WTC11 (cell line): ENCODE measurements at regions not wholly inside any gene's neighbourhood (a gene's known extent, or its start where the extent isn't known, plus 50 kb on each side); places are given as distances from the start of the nearest gene placed in this dataset.

Source experiments
- ATAC-seq: fragments of 200-7000 bp; cut with Tn5 transposase; 2 replicates; pipeline ENCODE4 v1.10.0; 2021; ENCODE audit warnings: mild to moderate bottlenecking, moderate library complexity
- CTCF ChIA-PET: fragments of 300-600 bp; sonication (Branson Sonifier 250); formaldehyde crosslinking; loops from one replicate; lab custom pipeline; 2021; ENCODE audit warnings: antibody characterized with exemption; lab: Charles Lee
- POLR2A ChIA-PET: fragments of 350-600 bp; sonication (Branson Sonifier 250); formaldehyde crosslinking; loops from one replicate; lab custom pipeline; 2021; ENCODE audit warnings: antibody characterized with exemption; lab: Charles Lee
- DNase-seq: peaks from one replicate; pipeline ENCODE4 v3.0.0; 2021; ENCODE audit warnings: low spot score
- H3K27ac Mint-ChIP-seq: 2 replicates; pipeline ENCODE4 v1.8.0; 2021; ENCODE audit warnings: mixed read lengths
- H3K27me3 Mint-ChIP-seq: 2 replicates; pipeline ENCODE4 v1.8.0; 2021; ENCODE audit warnings: low read depth, mild to moderate bottlenecking, moderate library complexity, mixed read lengths
- H3K36me3 Mint-ChIP-seq: 2 replicates; pipeline ENCODE4 v1.8.0; 2021; ENCODE audit warnings: mixed read lengths
- H3K4me1 Mint-ChIP-seq: 2 replicates; pipeline ENCODE4 v1.8.0; 2022; ENCODE audit warnings: mixed read lengths
- H3K4me3 Mint-ChIP-seq: 2 replicates; pipeline ENCODE4 v1.8.0; 2021; ENCODE audit warnings: mild to moderate bottlenecking, moderate library complexity, mixed read lengths
- H3K9me3 Mint-ChIP-seq: 2 replicates; pipeline ENCODE4 v1.8.0; 2021; ENCODE audit warnings: mixed read lengths
- AFF4 ChIP-seq: sonication (generic); formaldehyde crosslinking; IDR thresholded peaks from 2 replicates; pipeline ENCODE4 v1.8.1; 2023; ENCODE audit warnings: mild to moderate bottlenecking, missing genetic modification reagents, borderline replicate concordance
- CREM ChIP-seq: sonication (generic); formaldehyde crosslinking; IDR thresholded peaks from 2 replicates; pipeline ENCODE4 v1.8.1; 2022; ENCODE audit warnings: mild to moderate bottlenecking, missing genetic modification reagents, moderate library complexity
- CTCF ChIP-seq: fragments of 200-600 bp; IDR thresholded peaks from 2 replicates; pipeline ENCODE4 v1.8.0; 2022; ENCODE audit warnings: antibody characterized with exemption
- E2F4 ChIP-seq: sonication (generic); formaldehyde crosslinking; IDR thresholded peaks from 2 replicates; pipeline ENCODE4 v1.8.1; 2022; ENCODE audit warnings: low read depth, mild to moderate bottlenecking, moderate library complexity, missing genetic modification reagents, borderline replicate concordance
- ETV6 ChIP-seq: sonication (generic); formaldehyde crosslinking; IDR thresholded peaks from 2 replicates; pipeline ENCODE4 v1.8.1; 2022; ENCODE audit warnings: mild to moderate bottlenecking, missing genetic modification reagents
- FOXK1 ChIP-seq: sonication (generic); formaldehyde crosslinking; IDR thresholded peaks from 2 replicates; pipeline ENCODE4 v1.8.0; 2022; ENCODE audit warnings: mild to moderate bottlenecking, moderate library complexity, missing genetic modification reagents
- GABPB1 ChIP-seq: sonication (generic); formaldehyde crosslinking; IDR thresholded peaks from 2 replicates; pipeline ENCODE4 v1.8.1; 2023; ENCODE audit warnings: mild to moderate bottlenecking, missing genetic modification reagents
- JUN ChIP-seq: sonication (generic); formaldehyde crosslinking; IDR thresholded peaks from 2 replicates; pipeline ENCODE4 v1.8.0; 2023; ENCODE audit warnings: mild to moderate bottlenecking, missing genetic modification reagents
- MAX ChIP-seq: sonication (generic); formaldehyde crosslinking; IDR thresholded peaks from 2 replicates; pipeline ENCODE4 v1.8.0; 2022; ENCODE audit warnings: mild to moderate bottlenecking, missing genetic modification reagents
- PREB ChIP-seq: sonication (generic); formaldehyde crosslinking; IDR thresholded peaks from 2 replicates; pipeline ENCODE4 v1.8.1; 2022; ENCODE audit warnings: mild to moderate bottlenecking, missing genetic modification reagents, moderate library complexity, borderline replicate concordance
- SMAD3 ChIP-seq: sonication (generic); formaldehyde crosslinking; IDR thresholded peaks from 2 replicates; pipeline ENCODE4 v1.8.0; 2022; ENCODE audit warnings: missing genetic modification reagents, mild to moderate bottlenecking, borderline replicate concordance
- USF1 ChIP-seq: sonication (generic); formaldehyde crosslinking; IDR thresholded peaks from 2 replicates; pipeline ENCODE4 v1.8.0; 2022; ENCODE audit warnings: mild to moderate bottlenecking, missing genetic modification reagents
- ZNF138 ChIP-seq: sonication (generic); formaldehyde crosslinking; conservative IDR thresholded peaks from 2 replicates; pipeline ENCODE4 v1.8.1; 2022; ENCODE audit warnings: mild to moderate bottlenecking, moderate library complexity, missing genetic modification reagents
- ZNF263 ChIP-seq: sonication (generic); formaldehyde crosslinking; IDR thresholded peaks from 2 replicates; pipeline ENCODE4 v1.8.1; 2022; ENCODE audit warnings: low read depth, mild to moderate bottlenecking, moderate library complexity, missing genetic modification reagents
- ZNF423 ChIP-seq: fragments of 250-450 bp; sonication (Bioruptor Pico); IDR thresholded peaks from 2 replicates; pipeline ENCODE4 v2.1.2; 2022; ENCODE audit warnings: mild to moderate bottlenecking, moderate library complexity

- TF ChIP-seq GABPB1 (no peak), E2F4 (CRISPR knock-in tag) (no peak)
These were observed 150.4 kb upstream of the CIBAR2 start (continued) for GRCh38 chr16:85262558-85263238.

GRCh38 chr16:85263239-85263585 lies 150.9 kb upstream of the CIBAR2 start:
- no peak for ATAC-seq
- DNase-seq, result no peak
- Mint-ChIP-seq H3K4me1 (no peaks in the 10 kb centered on the region), H3K36me3 (no peaks in the 10 kb centered on the region), H3K9me3 (no peaks in the 10 kb centered on the region), H3K27ac (peak overlapping the region; percentile 37), H3K4me3 (no peak overlapping the region), H3K27me3 (no peaks in the 10 kb centered on the region)
- CTCF ChIA-PET, result interaction anchor here (1.3 to 3.9 kb wide), 6 partner anchors 10 to 176 kb away, joined by 3 to 39 read pairs (median 11); no protein-coding TSS in a partner anchor
- POLR2A ChIA-PET, result no interaction called here
- TF ChIP-seq AFF4 (CRISPR knock-in tag) (no peak), FOXK1 (CRISPR knock-in tag) (no peak), ZNF138 (no peak), JUN (no peak), MAX (CRISPR knock-in tag) (no peak), ZNF423 (CRISPR knock-in tag) (no peak), CREM (CRISPR knock-in tag) (no peak), PREB (no peak), ETV6 (CRISPR knock-in tag) (no peak), USF1 (CRISPR knock-in tag) (no peak), SMAD3 (CRISPR knock-in tag) (no peak), CTCF (no peak), ZNF263 (CRISPR knock-in tag) (no peak)
